LHCN-M2 (cell line): ENCODE measurements at regions not wholly inside any gene's neighbourhood (a gene's known extent, or its start where the extent isn't known, plus 50 kb on each side); places are given as distances from the start of the nearest gene placed in this dataset.
"Not testable (repeated sequence)": the region's sequence is repeated elsewhere in the genome, so short reads cannot be mapped to it uniquely, and the experiment has no call there.

Experiments used
- DNase-seq: peaks from one replicate; pipeline ENCODE4 v3.0.0-alpha.2; 2012; ENCODE audit warnings: low read depth

GRCh38 chr7:97234494-97234893, 117.0 kb downstream of the SDHAF3 start:
- not testable (repeated sequence) for DNase-seq

DNA sequence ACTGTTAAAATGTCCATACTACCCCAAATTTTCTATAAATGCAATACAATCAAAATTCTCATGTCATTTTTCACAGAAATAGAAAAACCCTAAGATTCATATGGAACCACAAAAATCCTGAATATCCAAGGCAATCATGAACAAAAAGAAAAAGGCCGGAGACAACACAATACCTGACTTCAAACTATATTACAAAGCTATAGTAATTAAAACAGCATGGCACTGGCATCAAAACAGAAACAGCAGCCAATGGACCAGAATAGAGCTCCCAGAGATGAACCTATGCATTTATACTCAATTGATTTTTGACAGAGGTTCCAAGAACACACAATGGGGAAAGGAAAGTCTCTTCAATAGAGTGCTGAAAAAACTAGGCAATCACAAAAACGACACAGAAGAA, 128.8 kb downstream of the SDHAF3 start:
- no peak for DNase-seq

DNA sequence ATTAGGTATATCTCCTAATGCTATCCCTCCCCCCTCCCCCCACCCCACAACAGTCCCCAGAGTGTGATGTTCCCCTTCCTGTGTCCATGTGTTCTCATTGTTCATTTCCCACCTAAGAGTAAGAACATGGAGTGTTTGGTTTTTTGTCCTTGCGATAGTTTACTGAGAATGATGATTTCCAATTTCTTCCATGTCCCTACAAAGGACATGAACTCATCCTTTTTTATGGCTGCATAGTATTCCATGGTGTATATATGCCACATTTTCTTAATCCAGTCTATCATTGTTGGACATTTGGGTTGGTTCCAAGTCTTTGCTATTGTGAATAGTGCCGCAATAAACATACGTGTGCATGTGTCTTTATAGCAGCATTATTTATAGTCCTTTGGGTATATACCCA, 140.7 kb downstream of the SDHAF3 start:
- not testable (repeated sequence) for DNase-seq

DNA sequence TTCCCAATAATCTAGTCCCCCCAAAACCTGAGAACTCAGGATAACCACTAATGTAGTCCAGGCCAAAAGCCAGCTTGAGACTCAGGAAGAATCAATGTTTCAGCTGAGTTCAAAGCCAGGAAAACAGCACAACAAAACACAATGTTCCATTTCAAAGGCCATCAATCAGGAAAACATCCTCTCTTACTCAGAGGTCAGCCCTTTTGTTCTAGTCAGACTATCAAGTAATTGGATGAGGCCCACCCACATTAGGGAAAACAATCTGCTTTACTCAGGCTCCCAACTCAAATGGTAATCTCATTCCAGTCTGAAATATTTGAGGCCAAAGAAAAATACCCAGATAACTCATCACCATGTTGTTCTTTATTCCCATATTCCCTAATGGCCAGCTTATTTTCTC, 152.2 kb downstream of the SDHAF3 start:
- peak; percentile 90 for DNase-seq

GRCh38 chr7:97270280-97270679, 152.8 kb downstream of the SDHAF3 start:
- peak; percentile 32 for DNase-seq

GRCh38 chr7:97271619-97272018, 154.1 kb downstream of the SDHAF3 start:
- DNase-seq = no peak

GRCh38 chr7:97272237-97272975, 154.9 kb downstream of the SDHAF3 start:
- DNase-seq = no peak

DNA sequence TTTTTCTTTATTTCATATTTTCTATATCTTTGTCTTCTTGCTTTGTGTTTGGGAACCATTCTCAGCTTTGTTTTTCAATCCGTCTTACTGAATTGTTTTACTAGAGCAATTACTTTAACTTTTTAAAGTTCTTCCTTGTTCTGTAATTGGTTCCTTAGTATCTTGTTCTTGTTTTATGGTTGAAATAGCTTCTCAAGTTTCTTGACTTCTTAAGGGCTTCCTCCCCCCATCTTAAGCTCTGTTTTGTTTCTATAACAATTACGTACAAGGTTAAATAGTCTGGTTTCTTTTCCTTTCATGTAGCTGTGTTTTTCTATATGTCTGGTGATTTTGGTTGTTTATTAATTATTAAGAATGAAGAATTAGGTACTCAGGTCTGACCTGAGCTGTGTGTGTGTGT, 158.0 kb downstream of the SDHAF3 start:
- no peak for DNase-seq

- no peak for DNase-seq
Measured at GRCh38 chr7:97280950-97281349, 163.5 kb downstream of the SDHAF3 start.

DNA sequence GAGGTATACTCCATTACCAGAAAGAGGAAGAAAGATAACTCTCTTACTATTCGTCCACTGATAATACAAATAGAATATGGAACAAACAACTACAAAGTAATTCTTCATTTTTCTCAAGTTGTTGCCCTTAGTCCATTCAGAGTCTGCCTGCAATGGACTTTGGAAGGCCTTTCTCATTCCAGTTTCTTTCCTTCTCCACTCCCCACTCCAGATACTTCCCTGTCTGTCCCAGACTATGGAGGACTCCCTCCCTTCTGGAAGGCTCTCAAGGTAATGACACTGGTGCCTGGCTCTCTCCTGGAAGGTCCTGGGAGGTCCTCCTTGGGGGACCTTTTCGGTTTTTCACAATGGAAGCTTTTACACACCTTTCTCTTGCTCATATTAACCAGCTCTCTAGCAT, 167.8 kb downstream of the SDHAF3 start:
- DNase-seq = no peak

DNA sequence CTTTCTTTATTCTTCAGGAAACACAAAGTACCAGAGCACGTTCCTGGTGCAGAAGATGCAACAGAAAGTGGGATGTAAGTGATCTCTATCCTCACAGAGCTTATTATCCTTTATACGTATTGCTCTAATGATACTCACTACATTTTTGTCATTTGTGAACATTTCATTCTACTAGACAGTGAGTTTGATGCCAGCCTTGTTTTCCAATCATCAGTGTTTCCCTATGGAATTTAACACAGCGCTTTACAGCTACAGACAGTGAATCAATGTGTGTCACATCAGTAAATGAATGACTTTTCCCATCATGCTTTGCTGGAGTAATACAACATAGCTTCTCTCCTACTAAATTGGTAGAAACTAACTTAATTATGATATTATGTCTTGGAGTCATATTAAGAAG, 175.5 kb downstream of the SDHAF3 start:
- no peak for DNase-seq

- DNase-seq = peak; percentile 44
Measured at GRCh38 chr7:97298561-97298960, 181.1 kb downstream of the SDHAF3 start.

- DNase-seq = no peak
Measured at GRCh38 chr7:97305589-97305988, 188.1 kb downstream of the SDHAF3 start.

- DNase-seq = peak; percentile 41
Measured at GRCh38 chr7:97307521-97308108, 190.1 kb downstream of the SDHAF3 start.

GRCh38 chr7:97313900-97314299, 196.4 kb downstream of the SDHAF3 start:
- no peak for DNase-seq

GRCh38 chr7:97317575-97317974, 200.1 kb downstream of the SDHAF3 start:
- DNase-seq = peak; percentile 41

- DNase-seq = not testable (repeated sequence)
Measured at GRCh38 chr7:97329871-97330270, 212.4 kb downstream of the SDHAF3 start.

GRCh38 chr7:97337849-97338248, 220.4 kb downstream of the SDHAF3 start:
- peak; percentile 38 for DNase-seq

GRCh38 chr7:97342512-97342911, 225.0 kb downstream of the SDHAF3 start:
- no peak for DNase-seq

GRCh38 chr7:97346349-97346748, 228.9 kb downstream of the SDHAF3 start:
- DNase-seq = peak; percentile 31

DNA sequence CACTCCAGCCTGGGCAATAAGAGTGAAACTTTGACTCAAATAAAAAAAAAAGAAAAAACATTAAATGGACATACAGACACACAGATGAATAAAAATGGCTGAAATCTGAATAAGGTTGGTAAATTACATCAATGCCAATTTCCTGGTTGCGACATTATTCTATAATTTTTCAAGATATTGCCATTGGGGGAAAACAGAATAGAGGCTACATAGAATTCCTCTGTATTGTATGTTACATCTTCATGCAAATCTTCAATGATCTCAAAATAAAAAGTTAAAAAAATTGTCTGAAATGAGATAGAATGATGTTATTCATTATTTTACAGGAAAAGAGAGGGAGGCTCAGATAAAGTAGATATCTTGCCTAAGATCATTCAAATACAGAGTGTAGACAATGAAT, 234.0 kb downstream of the SDHAF3 start:
- no peak for DNase-seq

DNA sequence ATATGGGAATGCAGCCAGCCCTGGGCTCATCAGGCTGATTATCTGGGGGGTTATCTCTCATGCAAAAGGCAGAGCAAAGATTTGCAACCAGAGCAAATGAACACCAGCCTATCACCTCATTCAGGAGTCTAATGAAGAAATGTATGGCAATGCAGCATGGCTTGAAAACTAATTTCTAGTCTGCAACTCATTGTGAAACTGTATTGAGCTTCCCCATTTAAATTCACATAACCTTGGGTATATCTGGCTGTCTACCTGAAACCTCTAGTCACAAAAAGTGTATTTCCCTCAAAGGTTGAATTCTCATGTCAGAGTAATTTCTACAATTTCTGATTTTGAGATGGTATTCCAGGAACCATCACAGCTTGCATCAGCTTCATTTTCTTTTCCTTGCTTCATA, 240.0 kb downstream of the SDHAF3 start:
- DNase-seq = no peak

DNA sequence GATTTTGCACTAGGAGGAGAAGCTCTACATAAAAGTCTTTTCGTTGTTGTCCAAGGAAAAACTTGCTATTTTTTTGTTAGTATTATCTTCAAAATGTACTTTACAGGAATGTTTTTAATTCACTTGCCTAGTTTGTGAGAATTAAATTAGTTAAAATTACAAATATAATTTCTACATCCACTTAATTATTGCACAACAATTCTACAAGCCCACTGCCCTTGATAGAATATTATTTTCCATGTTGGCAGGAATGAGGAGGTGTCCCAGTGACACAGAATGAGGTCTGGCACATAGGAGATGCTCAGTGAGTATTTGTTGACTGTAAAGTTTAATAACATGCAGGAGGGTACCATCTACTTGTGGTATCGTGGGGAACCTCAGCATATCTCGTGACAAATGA, 255.4 kb downstream of the SDHAF3 start:
- no peak for DNase-seq

DNA sequence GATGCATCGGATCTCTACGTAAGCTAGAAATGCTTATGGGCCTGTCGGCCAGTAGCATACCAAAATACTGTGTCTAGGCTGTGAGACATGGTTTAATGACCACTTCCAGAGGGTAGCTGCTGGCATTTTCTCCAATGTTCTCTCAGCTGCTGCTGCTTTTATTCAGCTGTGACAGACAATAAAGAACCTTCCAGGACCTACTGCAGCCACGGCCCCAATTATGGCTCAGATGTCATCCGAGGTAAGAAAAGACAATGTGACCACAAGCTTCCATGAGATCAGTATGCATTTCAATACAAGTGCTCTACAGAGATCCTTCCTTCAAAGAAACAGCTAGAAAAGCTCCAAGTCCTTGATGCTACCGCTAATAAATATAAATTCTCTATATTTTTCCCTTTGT, 256.2 kb downstream of the SDHAF3 start:
- peak; percentile 26 for DNase-seq
